ENCODE measurements at regions not wholly inside any gene's neighbourhood (a gene's known extent, or its start where the extent isn't known, plus 50 kb on each side); places are given as distances from the start of the nearest gene placed in this dataset.

GRCh38 chr21:35779690-35780570, 280.4 kb downstream of the SETD4 start:
- H3K36me3 Mint-ChIP-seq (ENCODE audit: low read depth, unreplicated experiment), result no peaks in the 10 kb centered on the region
- H3K4me3 Mint-ChIP-seq (ENCODE audit: unreplicated experiment), result no peak overlapping the region
- no peak for DNase-seq (ENCODE audit: low spot score)
- H3K9me3 Mint-ChIP-seq (ENCODE audit: unreplicated experiment), result no peaks in the 10 kb centered on the region
- peaks cover 1% of the 10 kb centered on the region for H3K27me3 Mint-ChIP-seq (ENCODE audit: unreplicated experiment)
- no peaks in the 10 kb centered on the region for H3K4me1 Mint-ChIP-seq (ENCODE audit: unreplicated experiment)
- no peak overlapping the region for H3K27ac Mint-ChIP-seq (ENCODE audit: unreplicated experiment)
- TF ChIP-seq CTCF (IDR thresholded peaks at IDR 0.05; ENCODE audit: unreplicated experiment), result no peak

GRCh38 chr21:35779167-35779566, 281.2 kb downstream of the SETD4 start:
- Mint-ChIP-seq H3K4me3 (ENCODE audit: unreplicated experiment) (no peak overlapping the region), H3K4me1 (ENCODE audit: unreplicated experiment) (no peaks in the 10 kb centered on the region), H3K27ac (ENCODE audit: unreplicated experiment) (no peak overlapping the region), H3K27me3 (ENCODE audit: unreplicated experiment) (peaks cover 1% of the 10 kb centered on the region), H3K36me3 (ENCODE audit: low read depth, unreplicated experiment) (no peaks in the 10 kb centered on the region), H3K9me3 (ENCODE audit: unreplicated experiment) (no peaks in the 10 kb centered on the region)
- no peak for TF ChIP-seq CTCF (IDR thresholded peaks at IDR 0.05; ENCODE audit: unreplicated experiment)
- DNase-seq (ENCODE audit: low spot score), result no peak

GRCh38 chr21:35777081-35777480, 283.2 kb downstream of the SETD4 start:
- H3K27ac Mint-ChIP-seq (ENCODE audit: unreplicated experiment), result no peak overlapping the region

GRCh38 chr21:35775778-35776544, 284.4 kb downstream of the SETD4 start:
- Mint-ChIP-seq H3K36me3 (ENCODE audit: low read depth, unreplicated experiment) (no peaks in the 10 kb centered on the region), H3K4me1 (ENCODE audit: unreplicated experiment) (no peaks in the 10 kb centered on the region), H3K27me3 (ENCODE audit: unreplicated experiment) (peaks cover 1% of the 10 kb centered on the region), H3K4me3 (ENCODE audit: unreplicated experiment) (no peak overlapping the region), H3K27ac (ENCODE audit: unreplicated experiment) (no peak overlapping the region), H3K9me3 (ENCODE audit: unreplicated experiment) (no peaks in the 10 kb centered on the region)
- no peak for TF ChIP-seq CTCF (IDR thresholded peaks at IDR 0.05; ENCODE audit: unreplicated experiment)
- no peak for DNase-seq (ENCODE audit: low spot score)

More at GRCh38 chr21:35777081-35777480, 283.2 kb downstream of the SETD4 start:
- peaks cover 1% of the 10 kb centered on the region for H3K27me3 Mint-ChIP-seq (ENCODE audit: unreplicated experiment)
- no peaks in the 10 kb centered on the region for H3K9me3 Mint-ChIP-seq (ENCODE audit: unreplicated experiment)
- no peaks in the 10 kb centered on the region for H3K36me3 Mint-ChIP-seq (ENCODE audit: low read depth, unreplicated experiment)
- no peak overlapping the region for H3K4me3 Mint-ChIP-seq (ENCODE audit: unreplicated experiment)
- H3K4me1 Mint-ChIP-seq (ENCODE audit: unreplicated experiment), result no peaks in the 10 kb centered on the region
- no peak for DNase-seq (ENCODE audit: low spot score)
- no peak for TF ChIP-seq CTCF (IDR thresholded peaks at IDR 0.05; ENCODE audit: unreplicated experiment)

All from endothelial cell (in vitro differentiated cells).